Activated CD8-positive, alpha-beta T cell treated with anti-CD3 and anti-CD28 coated beads, Interleukin-2, amount 10 ng/mL, durations not matched to agents 7 days and 5 days (primary cell): ENCODE measurements at regions not wholly inside any gene's neighbourhood (a gene's known extent, or its start where the extent isn't known, plus 50 kb on each side); places are given as distances from the start of the nearest gene placed in this dataset.

ENCODE experiments used
- ATAC-seq: fragments of 150-1000 bp; cut with Tn5 transposase; one replicate; pipeline ENCODE4 v1.10.0; 2021; ENCODE audit warnings: moderate library complexity
- CTCF ChIA-PET: fragments of 350-600 bp; sonication (Branson Sonifier 250); formaldehyde crosslinking; loops from one replicate; lab custom pipeline; 2021; ENCODE audit warnings: antibody characterized with exemption; lab: Charles Lee
- POLR2A ChIA-PET: fragments of 350-600 bp; sonication (Branson Sonifier 250); formaldehyde crosslinking; loops from one replicate; lab custom pipeline; 2021; ENCODE audit warnings: antibody characterized with exemption; lab: Charles Lee
- DNase-seq: peaks from one replicate; pipeline ENCODE4 v3.0.0-alpha.2; 2020
- H3K27ac Mint-ChIP-seq: one replicate; pipeline ENCODE4 v1.8.0; 2021; ENCODE audit warnings: mild to moderate bottlenecking, mixed read lengths
- H3K27me3 Mint-ChIP-seq: one replicate; pipeline ENCODE4 v1.8.0; 2021; ENCODE audit warnings: low read depth, mixed read lengths
- H3K36me3 Mint-ChIP-seq: one replicate; pipeline ENCODE4 v1.8.0; 2021; ENCODE audit warnings: low read depth, mixed read lengths
- H3K4me1 Mint-ChIP-seq: one replicate; pipeline ENCODE4 v1.8.0; 2021; ENCODE audit warnings: low read depth, mixed read lengths
- H3K4me3 Mint-ChIP-seq: one replicate; pipeline ENCODE4 v1.8.0; 2021; ENCODE audit warnings: mild to moderate bottlenecking, mixed read lengths
- H3K9me3 Mint-ChIP-seq: one replicate; pipeline ENCODE4 v1.8.0; 2022; ENCODE audit warnings: mixed read lengths; ENCODE audit not compliant: insufficient read depth

DNA sequence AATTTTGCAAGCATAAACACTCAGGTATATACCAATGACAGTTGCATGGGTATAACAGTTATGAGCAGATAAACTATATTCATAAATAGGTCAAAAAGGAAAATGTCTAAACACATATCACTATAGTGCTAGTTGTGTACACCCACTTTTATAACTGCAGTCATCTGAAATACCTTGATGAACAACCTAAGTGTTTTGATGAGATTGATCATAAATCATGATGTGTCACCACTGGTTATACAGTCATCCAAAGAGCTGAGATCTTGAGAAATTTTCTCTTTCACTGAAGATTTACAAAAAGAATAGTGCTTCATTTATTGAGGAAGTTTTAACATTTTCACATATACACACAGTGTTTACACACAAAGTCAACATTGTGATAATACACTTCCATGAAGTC lies 78.6 kb upstream of the SLC25A13 start:
- ATAC-seq (no peak), DNase-seq (no peak)
- CTCF ChIA-PET, result no interaction called here
- Mint-ChIP-seq H3K4me1 (no peaks in the 10 kb centered on the region), H3K27ac (no peak overlapping the region), H3K27me3 (peaks cover 18% of the 10 kb centered on the region), H3K36me3 (no peaks in the 10 kb centered on the region), H3K4me3 (no peak overlapping the region), H3K9me3 (no peaks in the 10 kb centered on the region)
- POLR2A ChIA-PET, result no interaction called here

DNA sequence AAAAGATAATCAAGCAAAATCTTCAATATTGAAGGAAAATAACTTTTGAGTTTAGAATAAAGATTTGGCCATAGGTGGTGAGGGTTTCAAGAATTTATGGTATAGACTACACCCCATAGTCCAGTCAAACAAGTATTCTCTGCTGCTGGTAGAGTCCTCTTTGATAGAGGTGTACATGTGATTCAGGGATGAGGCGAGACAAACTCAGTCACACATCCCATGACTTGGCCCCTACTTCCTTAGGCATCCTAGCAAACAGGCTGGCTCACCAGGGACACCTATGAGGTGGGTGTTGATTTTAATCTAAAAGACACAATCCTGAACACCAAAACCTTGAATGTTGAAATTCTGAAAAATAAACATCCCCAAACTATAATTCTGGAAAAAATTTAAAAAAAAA lies 78.1 kb upstream of the SLC25A13 start:
- ATAC-seq, result no peak
- Mint-ChIP-seq H3K9me3 (no peaks in the 10 kb centered on the region), H3K4me1 (no peaks in the 10 kb centered on the region), H3K4me3 (no peak overlapping the region), H3K27me3 (peaks cover 18% of the 10 kb centered on the region), H3K36me3 (no peaks in the 10 kb centered on the region), H3K27ac (no peak overlapping the region)
- ChIA-PET POLR2A (no interaction called here), CTCF (no interaction called here)
- DNase-seq, result no peak

DNA sequence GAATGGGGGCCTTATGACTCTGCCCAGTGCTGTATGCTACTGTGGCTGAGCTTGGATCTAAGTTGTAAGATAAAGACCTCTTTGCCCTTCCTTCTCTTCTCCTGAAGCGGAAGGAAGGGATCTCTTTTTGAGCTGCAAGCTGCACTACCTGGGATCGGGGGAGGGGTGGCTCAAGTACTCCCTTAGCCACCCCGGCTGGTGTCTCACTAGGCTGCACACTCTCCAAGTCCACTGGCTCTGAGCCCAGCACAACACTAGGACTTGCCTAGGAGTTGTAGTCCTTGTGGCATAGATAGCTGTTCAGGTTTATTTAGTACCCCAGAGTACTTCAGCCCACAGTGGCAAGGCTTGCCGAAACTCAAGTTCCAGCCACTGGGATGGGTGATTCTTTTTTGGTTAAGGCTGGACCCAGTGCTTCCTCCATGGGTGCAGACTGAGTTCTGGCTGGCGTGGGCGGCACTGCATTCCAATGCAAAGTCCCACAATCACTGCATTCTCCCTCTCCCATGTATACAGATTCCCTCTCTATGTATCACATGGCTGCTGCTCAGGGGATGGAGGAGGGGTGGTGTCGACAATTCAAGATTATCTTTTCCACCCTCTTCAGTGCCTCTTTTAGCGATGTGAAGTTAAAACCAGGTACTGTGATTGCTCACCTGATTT lies 76.2 kb upstream of the SLC25A13 start:
- Mint-ChIP-seq H3K36me3 (no peaks in the 10 kb centered on the region), H3K27me3 (peaks cover 10% of the 10 kb centered on the region), H3K9me3 (no peaks in the 10 kb centered on the region), H3K4me3 (no peak overlapping the region), H3K27ac (no peak overlapping the region), H3K4me1 (no peaks in the 10 kb centered on the region)
- CTCF ChIA-PET, result no interaction called here
- POLR2A ChIA-PET, result no interaction called here
- DNase-seq (no peak), ATAC-seq (no peak)

DNA sequence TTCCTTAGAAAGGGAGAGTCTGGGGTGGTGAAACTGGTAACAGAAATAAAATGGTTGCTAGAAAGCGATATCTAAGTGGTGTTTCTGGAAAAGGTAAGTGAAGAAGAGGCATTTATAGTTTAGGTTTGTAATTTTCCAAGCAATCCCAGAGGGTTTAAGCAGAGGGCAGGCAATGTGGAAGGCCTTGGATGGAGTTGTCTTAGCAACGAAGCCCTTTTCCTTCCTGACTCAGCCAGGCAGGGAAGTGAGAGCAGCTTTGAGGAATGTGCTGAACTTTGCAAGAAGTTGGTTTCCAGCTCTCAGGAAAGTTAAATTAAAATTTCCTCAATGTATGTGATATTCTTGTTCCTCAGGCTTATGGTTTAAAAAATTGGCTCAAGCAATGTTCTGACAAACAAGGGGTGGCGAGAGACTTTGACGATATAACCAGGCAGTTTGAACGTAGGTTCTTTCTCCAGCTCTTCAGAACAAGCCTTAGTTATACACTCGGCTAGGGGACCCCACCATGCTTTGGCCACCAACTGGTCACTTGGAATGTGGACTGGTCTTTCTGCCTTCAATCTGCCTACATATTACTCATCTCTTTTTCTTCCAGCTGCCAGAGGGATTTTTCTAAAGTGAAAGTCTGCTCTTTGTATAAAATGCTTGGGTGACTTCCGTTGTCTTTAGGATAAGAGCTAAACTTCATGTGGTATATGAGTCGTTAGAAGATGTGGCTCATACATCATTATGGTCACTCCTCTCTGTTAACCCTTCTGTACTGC lies 66.9 kb upstream of the SLC25A13 start:
- H3K4me3 Mint-ChIP-seq, result no peak overlapping the region
- no peaks in the 10 kb centered on the region for H3K9me3 Mint-ChIP-seq
- H3K4me1 Mint-ChIP-seq, result no peaks in the 10 kb centered on the region
- DNase-seq (no peak), ATAC-seq (no peak)
- peaks cover 12% of the 10 kb centered on the region for H3K27me3 Mint-ChIP-seq
- POLR2A ChIA-PET, result no interaction called here
- no peaks in the 10 kb centered on the region for H3K36me3 Mint-ChIP-seq
- H3K27ac Mint-ChIP-seq, result no peak overlapping the region
- CTCF ChIA-PET, result no interaction called here

DNA sequence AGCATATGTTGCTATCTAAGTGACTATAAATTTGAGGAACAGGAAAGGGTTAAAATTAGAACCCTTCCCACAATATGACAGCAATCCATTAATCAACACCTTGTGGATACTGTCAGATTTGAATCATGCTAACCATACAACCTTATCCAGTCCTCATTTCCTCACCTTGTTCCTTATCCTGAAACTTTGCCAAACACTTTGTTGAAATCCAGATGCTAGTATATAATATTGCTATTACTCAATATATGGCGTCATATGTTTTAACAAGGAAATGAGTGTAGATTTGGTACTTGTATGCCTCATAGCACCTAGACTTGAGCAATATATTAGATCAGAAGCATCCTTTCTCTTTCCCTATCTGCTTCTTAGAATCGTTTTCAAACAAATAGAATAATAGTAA lies 66.3 kb upstream of the SLC25A13 start:
- POLR2A ChIA-PET, result no interaction called here

DNA sequence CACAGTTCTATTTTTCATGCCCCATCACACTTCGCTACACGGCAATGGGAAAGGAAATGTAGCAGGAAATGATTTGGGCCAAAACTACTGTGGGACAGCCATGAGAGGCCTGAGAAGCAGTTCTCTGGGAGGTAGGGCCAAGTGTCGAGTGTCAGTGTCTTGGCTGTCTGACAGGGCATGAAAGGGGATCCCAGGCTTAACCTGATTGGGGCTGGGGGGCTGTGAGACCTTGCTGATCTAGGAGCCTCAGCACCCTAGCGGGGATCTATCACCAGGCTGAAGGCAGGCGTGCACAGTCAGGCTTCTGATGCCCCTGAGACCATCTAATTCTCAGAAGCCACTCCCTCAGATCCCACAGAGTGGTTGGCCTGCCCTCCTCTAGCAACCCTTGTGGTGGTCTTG lies 58.2 kb upstream of the SLC25A13 start:
- H3K4me1 Mint-ChIP-seq, result no peaks in the 10 kb centered on the region
- H3K27ac Mint-ChIP-seq, result no peak overlapping the region
- POLR2A ChIA-PET, result no interaction called here
- H3K36me3 Mint-ChIP-seq, result no peaks in the 10 kb centered on the region
- DNase-seq (no peak), ATAC-seq (no peak)
- CTCF ChIA-PET, result no interaction called here
- no peak overlapping the region for H3K4me3 Mint-ChIP-seq
- H3K9me3 Mint-ChIP-seq, result no peaks in the 10 kb centered on the region
- peaks cover 2% of the 10 kb centered on the region for H3K27me3 Mint-ChIP-seq

More for the DNA sequence above, 66.3 kb upstream of the SLC25A13 start:
- H3K4me3 Mint-ChIP-seq, result no peak overlapping the region
- H3K27ac Mint-ChIP-seq, result no peak overlapping the region
- no peaks in the 10 kb centered on the region for H3K4me1 Mint-ChIP-seq
- H3K36me3 Mint-ChIP-seq, result no peaks in the 10 kb centered on the region
- DNase-seq (no peak), ATAC-seq (no peak)
- CTCF ChIA-PET, result no interaction called here
- H3K9me3 Mint-ChIP-seq, result no peaks in the 10 kb centered on the region
- H3K27me3 Mint-ChIP-seq, result peaks cover 9% of the 10 kb centered on the region

DNA sequence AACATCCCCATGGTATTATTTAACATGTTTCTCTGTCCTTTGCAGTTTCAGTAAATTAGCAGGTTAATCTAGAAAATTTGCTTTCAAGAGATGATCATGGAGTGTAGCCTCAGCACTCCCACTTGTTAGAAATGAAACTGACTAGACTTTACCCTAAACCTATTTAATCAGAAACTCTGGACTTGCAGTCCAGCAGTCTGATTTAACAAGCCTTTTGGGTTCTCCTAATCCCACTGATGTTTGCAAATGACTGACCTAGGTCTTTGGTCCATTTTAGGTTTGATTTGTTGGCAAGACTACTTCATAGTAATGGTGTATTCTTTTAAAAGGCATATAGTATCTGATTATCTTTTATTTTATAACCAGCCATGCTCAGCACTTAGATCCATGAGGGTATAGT lies 55.5 kb upstream of the SLC25A13 start:
- Mint-ChIP-seq H3K36me3 (no peaks in the 10 kb centered on the region), H3K27ac (no peak overlapping the region), H3K9me3 (no peaks in the 10 kb centered on the region), H3K4me3 (no peak overlapping the region), H3K27me3 (peaks cover 2% of the 10 kb centered on the region), H3K4me1 (no peaks in the 10 kb centered on the region)
- ChIA-PET POLR2A (no interaction called here), CTCF (no interaction called here)
- ATAC-seq, result no peak
- no peak for DNase-seq
